ENCODE measurements at regions not wholly inside any gene's neighbourhood (a gene's known extent, or its start where the extent isn't known, plus 50 kb on each side); places are given as distances from the start of the nearest gene placed in this dataset.

DNA sequence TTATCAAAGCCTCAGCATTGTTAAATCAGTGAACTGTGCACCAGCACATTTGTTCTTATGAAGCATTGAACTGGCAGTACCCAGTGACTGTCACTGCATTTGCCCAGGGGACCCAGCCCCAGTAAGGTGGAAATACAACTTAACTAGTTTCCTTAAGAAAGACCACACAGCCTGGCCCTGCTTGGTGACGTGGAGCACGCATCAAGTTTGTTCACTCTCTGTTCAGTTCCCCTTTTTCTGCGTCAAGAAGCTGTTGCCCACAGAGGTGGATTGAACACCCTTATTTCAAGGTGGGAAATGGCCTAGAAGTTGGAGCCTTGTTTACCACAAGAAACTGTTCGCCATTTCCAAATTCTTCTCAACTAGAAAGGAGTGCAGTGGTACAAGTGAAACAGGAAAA, 69.9 kb upstream of the AGBL1 start:
- DNase-seq (ENCODE audit: low spot score): no peak
- no peak overlapping the region for H3K27ac ChIP-seq
- no peaks in the 10 kb centered on the region for H3K4me1 ChIP-seq
- no peaks in the 10 kb centered on the region for H3K9me3 ChIP-seq
- no peak overlapping the region for H3K4me3 ChIP-seq
- H3K36me3 ChIP-seq: no peaks in the 10 kb centered on the region
- TF ChIP-seq, protein P1, sequence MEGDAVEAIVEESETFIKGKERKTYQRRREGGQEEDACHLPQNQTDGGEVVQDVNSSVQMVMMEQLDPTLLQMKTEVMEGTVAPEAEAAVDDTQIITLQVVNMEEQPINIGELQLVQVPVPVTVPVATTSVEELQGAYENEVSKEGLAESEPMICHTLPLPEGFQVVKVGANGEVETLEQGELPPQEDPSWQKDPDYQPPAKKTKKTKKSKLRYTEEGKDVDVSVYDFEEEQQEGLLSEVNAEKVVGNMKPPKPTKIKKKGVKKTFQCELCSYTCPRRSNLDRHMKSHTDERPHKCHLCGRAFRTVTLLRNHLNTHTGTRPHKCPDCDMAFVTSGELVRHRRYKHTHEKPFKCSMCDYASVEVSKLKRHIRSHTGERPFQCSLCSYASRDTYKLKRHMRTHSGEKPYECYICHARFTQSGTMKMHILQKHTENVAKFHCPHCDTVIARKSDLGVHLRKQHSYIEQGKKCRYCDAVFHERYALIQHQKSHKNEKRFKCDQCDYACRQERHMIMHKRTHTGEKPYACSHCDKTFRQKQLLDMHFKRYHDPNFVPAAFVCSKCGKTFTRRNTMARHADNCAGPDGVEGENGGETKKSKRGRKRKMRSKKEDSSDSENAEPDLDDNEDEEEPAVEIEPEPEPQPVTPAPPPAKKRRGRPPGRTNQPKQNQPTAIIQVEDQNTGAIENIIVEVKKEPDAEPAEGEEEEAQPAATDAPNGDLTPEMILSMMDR (IDR thresholded peaks at IDR 0.05): no peak
- H3K27me3 ChIP-seq: no peaks in the 10 kb centered on the region

DNA sequence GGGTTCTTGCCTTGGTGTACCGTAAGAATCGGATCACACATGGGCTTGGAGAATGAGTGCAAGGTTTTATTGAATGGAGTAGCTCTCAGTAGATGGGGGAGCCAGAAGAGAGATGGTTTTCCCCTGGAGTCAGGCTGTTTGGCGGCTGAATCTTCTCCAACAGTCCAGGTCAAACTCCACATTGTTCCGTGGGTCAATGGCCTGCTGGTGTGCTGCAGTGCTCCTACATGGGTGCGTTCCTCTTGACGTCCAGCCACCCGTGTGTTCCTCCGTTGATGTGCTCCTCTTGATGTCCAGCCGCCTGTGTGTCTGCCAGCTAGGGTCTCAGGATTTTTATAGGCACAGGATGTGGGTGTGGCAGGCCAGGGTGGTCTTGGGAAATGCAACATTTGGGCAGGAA, 69.3 kb upstream of the AGBL1 start:
- no peak for DNase-seq (ENCODE audit: low spot score)
- no peak overlapping the region for H3K4me3 ChIP-seq
- H3K36me3 ChIP-seq: no peaks in the 10 kb centered on the region
- no peaks in the 10 kb centered on the region for H3K4me1 ChIP-seq
- TF ChIP-seq, protein P1 (IDR thresholded peaks at IDR 0.05): no peak
- no peak overlapping the region for H3K27ac ChIP-seq
- H3K27me3 ChIP-seq: no peaks in the 10 kb centered on the region
- H3K9me3 ChIP-seq: no peaks in the 10 kb centered on the region

GRCh38 chr15:86010891-86011290, 68.8 kb upstream of the AGBL1 start:
- H3K4me3 ChIP-seq: no peak overlapping the region
- no peak for DNase-seq (ENCODE audit: low spot score)
- no peaks in the 10 kb centered on the region for H3K36me3 ChIP-seq
- TF ChIP-seq, protein P1 (IDR thresholded peaks at IDR 0.05): no peak
- H3K27me3 ChIP-seq: no peaks in the 10 kb centered on the region
- H3K4me1 ChIP-seq: no peaks in the 10 kb centered on the region
- no peaks in the 10 kb centered on the region for H3K9me3 ChIP-seq
- H3K27ac ChIP-seq: no peak overlapping the region

GRCh38 chr15:86014016-86014415, 65.7 kb upstream of the AGBL1 start:
- DNase-seq (ENCODE audit: low spot score): no peak
- Histone ChIP-seq H3K36me3 (no peaks in the 10 kb centered on the region), H3K27ac (no peak overlapping the region), H3K9me3 (no peaks in the 10 kb centered on the region), H3K27me3 (no peaks in the 10 kb centered on the region), H3K4me3 (no peak overlapping the region), H3K4me1 (no peaks in the 10 kb centered on the region)
- TF ChIP-seq, protein P1 (IDR thresholded peaks at IDR 0.05): no peak

DNA sequence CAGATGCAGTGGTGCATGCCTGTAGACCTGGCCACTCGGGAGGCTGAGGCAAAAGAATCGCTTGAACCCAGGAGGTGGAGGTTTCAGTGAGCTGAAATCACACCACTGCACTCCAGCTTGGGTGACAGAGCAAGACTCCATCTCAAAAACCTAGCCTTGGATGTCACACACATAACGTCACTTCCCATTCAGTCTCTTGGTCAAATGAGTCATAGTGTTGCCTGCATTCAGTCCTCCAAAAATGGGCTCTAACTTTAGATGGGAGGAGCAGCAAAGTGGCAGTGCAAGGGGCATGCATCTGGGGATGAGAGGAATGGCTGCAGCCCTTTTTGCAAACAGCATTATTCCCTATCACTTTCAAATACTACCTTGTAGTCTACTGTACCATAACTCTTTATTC, 62.9 kb upstream of the AGBL1 start:
- Histone ChIP-seq H3K9me3 (no peaks in the 10 kb centered on the region), H3K4me1 (no peaks in the 10 kb centered on the region), H3K36me3 (no peaks in the 10 kb centered on the region), H3K27me3 (no peaks in the 10 kb centered on the region), H3K27ac (no peak overlapping the region), H3K4me3 (no peak overlapping the region)
- no peak for DNase-seq (ENCODE audit: low spot score)
- TF ChIP-seq, protein P1 (IDR thresholded peaks at IDR 0.05): no peak

GRCh38 chr15:86018679-86019078, 61.0 kb upstream of the AGBL1 start:
- no peaks in the 10 kb centered on the region for H3K27me3 ChIP-seq
- no peak overlapping the region for H3K4me3 ChIP-seq
- DNase-seq (ENCODE audit: low spot score): no peak
- no peaks in the 10 kb centered on the region for H3K9me3 ChIP-seq
- H3K4me1 ChIP-seq: no peaks in the 10 kb centered on the region
- H3K27ac ChIP-seq: no peak overlapping the region
- no peaks in the 10 kb centered on the region for H3K36me3 ChIP-seq
- TF ChIP-seq, protein P1 (IDR thresholded peaks at IDR 0.05): no peak

Measured in right atrium auricular region (tissue), 2 donors.